GM12878 (cell line): ENCODE measurements at regions not wholly inside any gene's neighbourhood (a gene's known extent, or its start where the extent isn't known, plus 50 kb on each side); places are given as distances from the start of the nearest gene placed in this dataset.

Source experiments
- ATAC-seq: fragments of 200-7000 bp; cut with Tn5 transposase; 3 replicates; pipeline ENCODE4 v1.9.1; 2020; ENCODE audit warnings: mild to moderate bottlenecking, moderate library complexity
- BruUV-seq: library from RNA; stranded (reverse); fragments of 400-500 nt; replicated peaks from 2 replicates; lab custom pipeline; 2021; lab: Mats Ljungman, UMichigan
- CTCF ChIA-PET: fragments of 300-600 bp; sonication (Branson Sonifier 250); formaldehyde crosslinking; extraction: SDS; loops from one replicate; lab custom pipeline; 2021; ENCODE audit warnings: inconsistent platforms; lab: Yijun Ruan, JAX
- POLR2A ChIA-PET: fragments of 350-600 bp; formaldehyde crosslinking; extraction: SDS; loops from one replicate; lab custom pipeline; 2021; ENCODE audit warnings: inconsistent platforms; lab: Charles Lee
- RAD21 ChIA-PET: fragments of 300-600 bp; sonication (Branson Sonifier 250); formaldehyde crosslinking; loops from one replicate; lab custom pipeline; 2023; ENCODE audit warnings: antibody characterized with exemption; ENCODE audit not compliant: unreplicated experiment; lab: Charles Lee
- SMC1A ChIA-PET: fragments of 300-600 bp; sonication (Branson Sonifier 250); formaldehyde crosslinking; loops from one replicate; lab custom pipeline; 2023; ENCODE audit not compliant: unreplicated experiment, uncharacterized antibody; lab: Charles Lee
- DNase-seq: peaks from one replicate; pipeline ENCODE4 v3.0.0-alpha.2; 2011; ENCODE audit warnings: low read depth, low spot score
- FAIRE-seq: peaks from 3 replicates; lab custom pipeline; 2011; peaks lifted over from hg19 to GRCh38; lab: Jason Lieb, UNC
- H2AFZ ChIP-seq: 2 replicates; pipeline ENCODE4 v1.6.0; 2011; ENCODE audit warnings: low read depth, low read length, control low read depth; ENCODE audit not compliant: control insufficient read depth
- H3K27ac ChIP-seq: 2 replicates; pipeline ENCODE4 v1.5.1; 2011; ENCODE audit warnings: control low read depth; ENCODE audit not compliant: control insufficient read depth, insufficient read depth
- H3K27me3 ChIP-seq, 2 experiments: replicated peaks in 1 of 2; 2 replicates each; pipeline versions ENCODE4 v1.6.0 to v1.6.1; 2011; ENCODE audit warnings: low read length in 1 of 2; ENCODE audit not compliant: control insufficient read depth in 2 of 2, insufficient read depth in 2 of 2
- H3K36me3 ChIP-seq, 2 experiments: 2 replicates each; pipeline ENCODE4 v1.5.1; 2011; ENCODE audit warnings: low read length in 1 of 2; ENCODE audit not compliant: control insufficient read depth in 2 of 2, insufficient read depth in 2 of 2
- H3K4me1 ChIP-seq: 2 replicates; pipeline ENCODE4 v1.6.1; 2011; ENCODE audit warnings: mild to moderate bottlenecking, low read length, moderate library complexity, mixed read lengths; ENCODE audit not compliant: control insufficient read depth, insufficient read depth
- H3K4me2 ChIP-seq: 2 replicates; pipeline ENCODE4 v1.6.0; 2011; ENCODE audit warnings: control low read depth; ENCODE audit not compliant: control insufficient read depth, insufficient read depth
- H3K4me3 ChIP-seq: fragments of 200-600 bp; sonication (generic); 2 replicates; pipeline ENCODE4 v1.5.1; 2016
- H3K79me2 ChIP-seq: 2 replicates; pipeline ENCODE4 v1.6.0; 2011; ENCODE audit warnings: low read length; ENCODE audit not compliant: control insufficient read depth, insufficient read depth
- H3K9ac ChIP-seq: 2 replicates; pipeline ENCODE4 v1.8.0; 2011; ENCODE audit warnings: low read length, control low read depth, mixed read lengths; ENCODE audit not compliant: control insufficient read depth, insufficient read depth
- H3K9me3 ChIP-seq: replicated peaks from 3 replicates; pipeline ENCODE4 v1.5.1; 2011; ENCODE audit warnings: mild to moderate bottlenecking, low read length; ENCODE audit not compliant: control insufficient read depth, insufficient read depth
- H4K20me1 ChIP-seq: 2 replicates; pipeline ENCODE4 v1.6.0; 2011; ENCODE audit not compliant: control insufficient read depth, insufficient read depth
- E4F1 ChIP-seq: fragments of 450-650 bp; IDR thresholded peaks from 2 replicates; pipeline ENCODE4 v1.6.1; 2018; ENCODE audit warnings: borderline replicate concordance, mild to moderate bottlenecking; ENCODE audit not compliant: partially characterized antibody
- FOS ChIP-seq: IDR thresholded peaks from 3 replicates; pipeline ENCODE4 v1.6.1; 2011; ENCODE audit warnings: borderline replicate concordance; ENCODE audit not compliant: insufficient read length; ENCODE audit errors: extremely low read depth
- HDAC2 ChIP-seq: fragments of 200-600 bp; sonication (generic); IDR thresholded peaks from 2 replicates; pipeline ENCODE4 v1.6.1; 2017
- IRF4 ChIP-seq: IDR thresholded peaks from 2 replicates; pipeline ENCODE4 v1.6.1; 2011; ENCODE audit warnings: low read depth, low read length
- MEF2B ChIP-seq: fragments of 450-650 bp; IDR thresholded peaks from 2 replicates; pipeline ENCODE4 v1.6.1; 2018; ENCODE audit warnings: mild to moderate bottlenecking, moderate library complexity; ENCODE audit not compliant: partially characterized antibody, poor library complexity, severe bottlenecking
- RB1 ChIP-seq: fragments of 450-650 bp; formaldehyde crosslinking; IDR thresholded peaks from 2 replicates; pipeline ENCODE4 v1.6.1; 2017; ENCODE audit warnings: mild to moderate bottlenecking, borderline replicate concordance
- SPI1 ChIP-seq: IDR thresholded peaks from 2 replicates; pipeline ENCODE4 v1.6.1; 2011; ENCODE audit warnings: low read depth, mild to moderate bottlenecking, low read length, moderate library complexity, borderline replicate concordance; ENCODE audit not compliant: insufficient read depth
- WGBS: methylation state at CpG from one replicate; pipeline ENCODE4 v1.1.6; 2016; ENCODE audit warnings: low lambda C conversion rate; ENCODE audit not compliant: insufficient replicate concordance, insufficient coverage; ENCODE audit errors: missing lambda C conversion rate; 5-methylcytosine and 5-hydroxymethylcytosine counted together
- in situ Hi-C: fragments of 300-500 bp; cut with MboI; formaldehyde crosslinking; loops from 9 replicates; pipeline ENCODE4 v1.14.3; 2018; ENCODE audit warnings: mixed read lengths
- intact Hi-C: fragments of 100-400 bp; cut with micrococcal nuclease; formaldehyde crosslinking; loops from one replicate; pipeline ENCODE4 v1.14.2; 2022; ENCODE audit not compliant: unreplicated experiment

- TF ChIP-seq MEF2B (no peak), SPI1 (no peak)
Observed at GRCh38 chr20:60813066-60813465, 439.0 kb upstream of the CDH4 start (continued).

- Histone ChIP-seq H3K27me3 (no peaks in the 10 kb centered on the region), H3K4me3 (no peak overlapping the region), H3K27ac (no peak overlapping the region), H3K4me1 (no peaks in the 10 kb centered on the region), H2AFZ (no peak overlapping the region), H4K20me1 (no peaks in the 10 kb centered on the region), H3K36me3 (no peaks in the 10 kb centered on the region), H3K9ac (no peak overlapping the region), H3K9me3 (no peaks in the 10 kb centered on the region; the same call in 2 of the 3 replicates), H3K4me2 (no peak overlapping the region), H3K79me2 (no peaks in the 10 kb centered on the region)
- ChIA-PET SMC1A (no interaction called here), RAD21 (no interaction called here), POLR2A (no interaction called here), CTCF (no interaction called here)
- intact Hi-C loops: no loop called here
- no TSS peak for BruUV-seq
- ATAC-seq (no peak), DNase-seq (no peak), FAIRE-seq (no peak)
- TF ChIP-seq E4F1 (no peak), FOS (no peak), IRF4 (no peak), RB1 (no peak), HDAC2 (no peak)
- in situ Hi-C loops: no loop called here
- 30% methylated on average over 6 of the region's 6 CpGs for WGBS
Observed at GRCh38 chr20:60815656-60816055, 436.4 kb upstream of the CDH4 start.
